HG03103 (cell line): ENCODE measurements at regions not wholly inside any gene's neighbourhood (a gene's known extent, or its start where the extent isn't known, plus 50 kb on each side); places are given as distances from the start of the nearest gene placed in this dataset.
"Not testable (repeated sequence)": the region's sequence is repeated elsewhere in the genome, so short reads cannot be mapped to it uniquely, and the experiment has no call there.

Experiments
- ATAC-seq: cut with Tn5 transposase; IDR thresholded peaks from one replicate; pipeline ENCODE4 v1.9.1; 2021; ENCODE audit warnings: low read depth; ENCODE audit not compliant: unreplicated experiment

DNA sequence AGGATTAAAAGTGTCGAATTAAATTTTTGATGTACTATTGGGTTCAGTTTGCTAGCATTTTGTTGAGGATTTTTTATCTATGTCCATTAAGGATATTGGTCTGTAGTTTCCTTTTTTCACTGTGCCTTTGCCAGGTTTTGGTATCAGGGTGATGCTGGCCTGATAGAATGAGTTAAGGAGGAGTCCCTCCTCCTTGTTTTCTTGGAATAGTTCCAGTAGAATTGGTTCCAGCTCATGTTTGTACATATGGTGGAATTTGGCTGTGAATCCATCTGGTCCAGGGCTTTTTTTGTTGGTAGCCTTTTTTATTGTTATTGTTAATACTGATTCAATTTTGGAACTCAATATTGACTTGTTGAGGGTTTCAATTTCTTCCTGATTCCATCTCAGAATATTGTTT, 141.8 kb downstream of the SIM1 start:
- ATAC-seq: no peak

GRCh38 chr6:100320686-100321085, 144.0 kb downstream of the SIM1 start:
- ATAC-seq: no peak

- no peak for ATAC-seq
These were observed 147.7 kb downstream of the SIM1 start for GRCh38 chr6:100317031-100317430.

DNA sequence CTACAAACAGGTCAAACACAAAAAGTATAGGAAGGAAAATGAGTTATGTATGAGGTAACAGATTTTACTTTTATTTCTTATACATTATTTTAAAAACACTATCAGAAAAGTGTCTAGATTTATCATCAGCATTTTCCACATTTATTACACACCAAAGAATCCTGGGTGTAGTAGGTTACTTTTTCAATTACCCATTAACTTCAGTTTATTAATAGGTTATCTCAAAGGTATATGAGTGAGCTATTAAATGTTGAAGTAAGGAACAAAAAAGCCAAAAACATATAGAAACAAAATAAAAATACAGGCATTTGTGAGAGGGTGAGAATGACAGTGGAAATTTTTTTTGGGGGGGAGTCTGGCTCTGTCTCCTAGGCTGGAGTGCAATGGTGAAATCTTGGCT, 150.5 kb downstream of the SIM1 start:
- no peak for ATAC-seq

DNA sequence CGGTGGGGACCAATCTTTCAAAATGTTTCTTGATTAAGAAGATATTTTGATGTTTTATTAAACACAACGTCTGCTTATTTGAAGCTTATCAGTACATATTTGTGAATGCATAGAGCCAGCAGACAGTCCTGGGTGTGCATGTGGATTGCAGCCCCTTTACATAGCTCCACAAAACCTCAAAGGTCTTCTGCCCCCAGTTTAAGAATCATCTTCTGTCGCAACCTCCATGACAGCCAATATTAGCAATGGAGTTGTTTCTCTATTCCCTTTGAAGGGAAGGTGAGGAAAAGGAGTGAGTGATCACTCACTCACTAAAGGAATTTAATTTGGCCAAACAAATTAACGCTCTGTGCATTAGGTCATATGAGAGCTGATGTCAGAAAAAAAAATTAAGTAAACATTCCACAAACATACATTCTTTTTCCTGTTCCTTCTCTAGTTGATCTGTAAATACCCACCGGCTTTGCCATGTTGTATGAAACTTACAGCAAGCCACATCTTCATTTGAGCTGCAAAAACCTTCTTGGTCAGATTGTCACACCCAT, 152.9 kb downstream of the SIM1 start:
- no peak for ATAC-seq

DNA sequence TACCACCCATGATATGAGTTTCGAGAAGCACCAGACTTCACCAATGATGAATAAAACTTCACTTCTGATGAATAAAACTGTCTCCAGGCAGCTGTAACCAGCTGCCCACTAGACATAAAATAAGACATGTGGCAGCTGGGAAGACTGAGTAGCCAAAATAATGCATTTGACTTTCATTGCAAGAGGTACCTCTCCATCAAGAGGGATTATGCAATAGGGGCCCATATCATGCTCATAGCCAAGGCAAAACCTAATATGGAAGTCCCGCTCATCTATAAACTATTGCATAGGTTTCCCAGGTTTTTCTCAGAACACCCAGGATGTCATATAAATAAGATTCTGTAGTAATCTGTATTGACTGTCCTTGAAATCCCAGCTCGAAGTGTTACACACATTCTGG, 155.5 kb downstream of the SIM1 start:
- ATAC-seq: no peak

GRCh38 chr6:100307561-100307960, 157.2 kb downstream of the SIM1 start:
- ATAC-seq: no peak

- ATAC-seq: no peak
These were observed 159.4 kb downstream of the SIM1 start for GRCh38 chr6:100305209-100305869.

DNA sequence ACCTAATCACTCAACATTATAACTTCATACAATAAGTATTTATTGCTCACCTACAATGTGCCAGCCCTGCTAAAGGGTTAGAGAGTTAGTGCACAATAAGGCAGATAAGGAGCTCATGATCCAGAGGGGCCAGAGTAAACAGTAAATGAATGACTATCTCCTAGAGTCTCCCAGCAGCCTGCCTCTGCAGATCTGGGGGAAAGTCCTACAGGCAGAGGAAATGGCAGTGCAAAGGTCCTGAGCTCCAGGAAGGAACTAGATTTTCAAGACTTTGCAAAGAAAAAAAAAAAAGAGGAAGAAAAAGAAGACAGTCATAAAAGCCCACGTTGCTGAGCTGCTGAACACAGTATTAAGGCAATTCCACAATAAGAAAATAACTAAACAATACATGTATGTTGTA, 160.1 kb downstream of the SIM1 start:
- ATAC-seq: no peak

GRCh38 chr6:100301731-100302130, 163.0 kb downstream of the SIM1 start:
- no peak for ATAC-seq

DNA sequence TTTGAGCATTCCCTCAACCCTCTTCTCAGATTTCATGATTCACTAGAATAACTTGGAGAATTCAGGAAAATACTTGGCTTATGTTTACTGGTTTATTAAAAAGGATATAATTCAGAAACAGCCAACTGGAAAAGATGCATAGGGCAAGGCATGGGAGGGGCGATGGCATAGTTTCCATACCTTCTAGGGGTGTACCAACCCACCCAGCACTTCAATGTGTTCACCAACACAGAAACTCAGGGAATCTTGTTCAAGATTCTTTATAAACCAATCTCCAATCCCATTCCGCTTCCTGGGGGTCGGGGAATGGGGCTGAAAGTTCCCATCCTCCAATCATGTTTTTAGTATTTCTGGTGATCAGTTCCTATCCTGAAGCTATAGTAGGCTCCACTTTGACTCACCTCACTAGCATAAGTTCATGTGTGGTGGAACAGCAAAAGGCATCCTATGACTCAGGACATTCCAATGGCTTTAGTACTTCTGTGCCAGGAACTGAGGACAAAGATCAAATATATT, 164.4 kb downstream of the SIM1 start:
- ATAC-seq: no peak

GRCh38 chr6:100296810-100297544, 167.7 kb downstream of the SIM1 start:
- ATAC-seq: no peak

DNA sequence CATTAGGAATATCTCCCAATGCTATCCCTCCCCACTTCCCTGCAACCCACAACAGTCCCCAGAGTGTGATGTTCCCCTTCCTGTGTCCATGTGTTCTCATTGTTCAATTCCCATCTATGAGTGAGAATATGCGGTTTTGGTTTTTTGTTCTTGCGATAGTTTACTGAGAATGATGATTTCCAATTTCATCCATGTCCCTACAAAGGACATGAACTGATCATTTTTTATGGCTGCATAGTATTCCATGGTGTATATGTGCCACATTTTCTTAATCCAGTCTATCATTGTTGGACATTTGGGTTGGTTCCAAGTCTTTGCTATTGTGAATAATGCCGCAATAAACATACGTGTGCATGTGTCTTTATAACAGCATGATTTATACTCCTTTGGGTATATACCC, 169.5 kb downstream of the SIM1 start:
- ATAC-seq: not testable (repeated sequence)

- ATAC-seq: no peak
These were observed 175.4 kb downstream of the SIM1 start for GRCh38 chr6:100289285-100289684.

DNA sequence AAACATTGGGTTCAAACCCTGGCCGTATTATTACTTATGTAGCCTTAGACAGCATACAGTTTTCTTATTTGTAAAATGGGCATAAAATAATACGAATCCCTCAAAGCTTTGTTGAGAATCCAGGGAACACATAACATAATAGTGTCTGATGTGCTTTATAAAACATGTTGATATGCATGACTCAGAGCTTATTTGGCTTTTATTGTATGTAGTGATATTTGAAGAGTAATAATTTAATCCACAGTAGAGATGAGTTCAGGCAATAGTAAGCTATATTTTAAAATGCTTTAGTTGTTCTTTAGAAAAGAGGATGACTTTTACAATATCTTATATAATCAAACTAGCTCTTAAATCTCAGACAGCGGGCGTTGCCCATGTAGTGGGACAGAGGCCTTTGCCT, 176.4 kb downstream of the SIM1 start:
- no peak for ATAC-seq

GRCh38 chr6:100283285-100283684, 181.4 kb downstream of the SIM1 start:
- ATAC-seq: no peak

GRCh38 chr6:100281471-100281901, 183.2 kb downstream of the SIM1 start:
- ATAC-seq: no peak

GRCh38 chr6:100276311-100277057, 188.2 kb downstream of the SIM1 start:
- ATAC-seq: no peak

DNA sequence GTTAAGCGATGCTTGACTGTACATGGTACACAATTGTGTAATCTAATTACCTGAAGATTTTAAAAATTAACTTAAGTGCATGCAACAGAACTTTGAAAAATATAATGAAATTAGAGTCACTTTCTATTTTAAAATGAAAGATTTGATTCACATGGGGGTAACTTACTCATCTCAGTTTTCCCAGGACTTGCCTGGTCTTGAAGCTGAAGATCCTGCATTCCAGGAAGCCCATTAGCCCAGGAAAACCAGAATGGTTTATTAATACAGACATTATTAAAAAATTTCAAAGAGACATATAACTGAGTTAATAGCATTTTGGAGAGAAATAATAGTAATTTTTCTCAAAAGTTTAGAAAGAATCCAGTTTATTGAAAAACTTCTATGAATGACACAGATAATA, 190.6 kb downstream of the SIM1 start:
- ATAC-seq: no peak

- ATAC-seq: no peak
These were observed 193.1 kb downstream of the SIM1 start for GRCh38 chr6:100271625-100272024.

GRCh38 chr6:100271202-100271601, 193.5 kb downstream of the SIM1 start:
- ATAC-seq: no peak
